GM21515 (cell line): ENCODE measurements at regions not wholly inside any gene's neighbourhood (a gene's known extent, or its start where the extent isn't known, plus 50 kb on each side); places are given as distances from the start of the nearest gene placed in this dataset.
"Not testable (repeated sequence)": the region's sequence is repeated elsewhere in the genome, so short reads cannot be mapped to it uniquely, and the experiment has no call there.

Experiments
- ATAC-seq: cut with Tn5 transposase; IDR thresholded peaks from one replicate; pipeline ENCODE4 v1.9.1; 2021; ENCODE audit not compliant: unreplicated experiment

GRCh38 chr13:50616101-50616500 is 227.4 kb downstream of the DLEU7 start:
- ATAC-seq = no peak

GRCh38 chr13:50617134-50617721 is 226.3 kb downstream of the DLEU7 start:
- no peak for ATAC-seq

- ATAC-seq = no peak
Observed at GRCh38 chr13:50618206-50618605, 225.3 kb downstream of the DLEU7 start.

- ATAC-seq = no peak
Observed at GRCh38 chr13:50626101-50626547, 217.4 kb downstream of the DLEU7 start.

- no peak for ATAC-seq
Observed at GRCh38 chr13:50627111-50627510, 216.4 kb downstream of the DLEU7 start.

- ATAC-seq = not testable (repeated sequence)
Observed at GRCh38 chr13:50628512-50628911, 215.0 kb downstream of the DLEU7 start.

- ATAC-seq = no peak
Observed at GRCh38 chr13:50629497-50629896, 214.0 kb downstream of the DLEU7 start.

GRCh38 chr13:50629966-50630365 is 213.5 kb downstream of the DLEU7 start:
- no peak for ATAC-seq

- ATAC-seq = no peak
Observed at GRCh38 chr13:50631041-50631440, 212.5 kb downstream of the DLEU7 start.

- no peak for ATAC-seq
Observed at GRCh38 chr13:50634339-50634738, 209.2 kb downstream of the DLEU7 start.

GRCh38 chr13:50635504-50635903 is 208.0 kb downstream of the DLEU7 start:
- ATAC-seq = peak; percentile 52

GRCh38 chr13:50636007-50636704 is 207.3 kb downstream of the DLEU7 start:
- ATAC-seq = peak; percentile 67

GRCh38 chr13:50643060-50643459 is 200.4 kb downstream of the DLEU7 start:
- no peak for ATAC-seq

- no peak for ATAC-seq
Observed at GRCh38 chr13:50644081-50644871, 199.2 kb downstream of the DLEU7 start.

GRCh38 chr13:50645092-50645491 is 198.4 kb downstream of the DLEU7 start:
- no peak for ATAC-seq

GRCh38 chr13:50646070-50646469 is 197.4 kb downstream of the DLEU7 start:
- no peak for ATAC-seq

- no peak for ATAC-seq
Observed at GRCh38 chr13:50649211-50649610, 194.3 kb downstream of the DLEU7 start.

- ATAC-seq = no peak
Observed at GRCh38 chr13:50650592-50651504, 192.6 kb downstream of the DLEU7 start.

GRCh38 chr13:50651922-50652321 is 191.6 kb downstream of the DLEU7 start:
- no peak for ATAC-seq

GRCh38 chr13:50654331-50654730 is 189.2 kb downstream of the DLEU7 start:
- no peak for ATAC-seq

- ATAC-seq = not testable (repeated sequence)
Observed at GRCh38 chr13:50661881-50662280, 181.6 kb downstream of the DLEU7 start.
